ENCODE measurements at regions not wholly inside any gene's neighbourhood (a gene's known extent, or its start where the extent isn't known, plus 50 kb on each side); places are given as distances from the start of the nearest gene placed in this dataset.

DNA sequence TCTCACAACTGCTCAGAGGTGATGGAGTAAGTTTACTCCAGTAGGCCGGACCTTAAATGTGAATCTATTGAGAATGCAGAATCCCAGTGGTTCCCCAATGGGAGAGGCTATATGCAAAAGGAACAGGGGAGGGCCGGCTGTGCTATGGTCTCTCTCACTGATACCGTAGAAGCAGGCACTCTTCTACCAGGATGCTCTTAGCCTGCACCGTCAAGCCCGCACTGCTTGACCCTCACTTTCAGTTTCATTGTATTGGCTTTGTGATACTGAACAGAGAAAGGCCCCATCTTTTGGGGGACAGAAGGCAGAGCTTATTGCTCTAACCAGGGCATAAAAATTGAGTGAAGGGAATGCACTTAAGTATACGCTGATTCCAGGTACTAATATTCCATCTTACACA, 615.0 kb upstream of the RGMB start:
- no peak overlapping the region for H2BK15ac ChIP-seq (ENCODE audit: low read depth, low read length)
- no peak overlapping the region for H3K14ac ChIP-seq (replicated peaks; ENCODE audit: low read depth, low read length)
- H4K91ac ChIP-seq (ENCODE audit: insufficient read depth, low read depth, low read length), result no peak overlapping the region
- H3K4ac ChIP-seq (ENCODE audit: low read depth, low read length), result no peak overlapping the region
- no peak overlapping the region for H2BK5ac ChIP-seq (ENCODE audit: low read depth, low read length, poor library complexity, severe bottlenecking)
- in situ Hi-C loops (cut with MboI; ENCODE audit: low sequenced_read_pairs) (no loop called here), dilution Hi-C loops (cut with HindIII; ENCODE audit: low sequenced_read_pairs, unreplicated experiment) (no loop called here), intact Hi-C loops (cut with micrococcal nuclease) (no loop called here)
- no peak for DNase-seq
- H3K23ac ChIP-seq (ENCODE audit: low read depth, low read length), result no peak overlapping the region
- no peak overlapping the region for H3K4me2 ChIP-seq (ENCODE audit: low read depth, low read length)
- no peak overlapping the region for H2BK20ac ChIP-seq (ENCODE audit: low read depth, low read length)
- ATAC-seq (ENCODE audit: low read depth), result no peak
- no peak overlapping the region for H4K5ac ChIP-seq (ENCODE audit: low read depth, low read length)
- H3K9me1 ChIP-seq (ENCODE audit: insufficient read depth, low read length), result no peaks in the 10 kb centered on the region
- no peaks in the 10 kb centered on the region for H4K20me1 ChIP-seq (ENCODE audit: insufficient read depth, low read length)
- H3K56ac ChIP-seq (ENCODE audit: extremely low read depth, insufficient read depth, low read length), result no peak overlapping the region
- no peak overlapping the region for H3K18ac ChIP-seq (ENCODE audit: low read depth, low read length)
- H3K79me1 ChIP-seq (ENCODE audit: low read depth in 1 of 2, low read length in 2 of 2), result no peaks in the 10 kb centered on the region
- H3K9me3 ChIP-seq (ENCODE audit: control insufficient read depth, insufficient read depth, low read length), result no peaks in the 10 kb centered on the region
- no peak overlapping the region for H3K4me3 ChIP-seq (ENCODE audit: insufficient read depth, low read depth, low read length)
- H2AK9ac ChIP-seq (replicated peaks; ENCODE audit: low read depth, low read length, poor library complexity), result no peak overlapping the region
- no TSS peak for BruUV-seq (replicated peaks)
- H3K27me3 ChIP-seq (ENCODE audit: control insufficient read depth, insufficient read depth, low read length), result no peaks in the 10 kb centered on the region
- TF ChIP-seq FOS (IDR thresholded peaks at IDR 0.05; ENCODE audit: low read depth, low read length) (no peak), CHD1 (IDR thresholded peaks at IDR 0.05; ENCODE audit: low read depth, low read length) (no peak), SMC3 (IDR thresholded peaks at IDR 0.05; ENCODE audit: low read depth, low read length) (no peak), MAFK (IDR thresholded peaks at IDR 0.05; ENCODE audit: low read depth, low read length) (no peak), CEBPB (IDR thresholded peaks at IDR 0.05; ENCODE audit: low read depth, low read length) (no peak), MAZ (IDR thresholded peaks at IDR 0.05; ENCODE audit: borderline replicate concordance, low read depth, low read length) (no peak), BHLHE40 (IDR thresholded peaks at IDR 0.05; ENCODE audit: low read depth, low read length) (no peak), POLR2A (IDR thresholded peaks at IDR 0.05; ENCODE audit: low read depth, low read length) (no peak), RFX5 (IDR thresholded peaks at IDR 0.05; ENCODE audit: low read depth, low read length) (no peak), MXI1 (IDR thresholded peaks at IDR 0.05; ENCODE audit: borderline replicate concordance, low read depth, low read length) (no peak), NFE2L2 (IDR thresholded peaks at IDR 0.05; ENCODE audit: low read depth, low read length) (no peak), RCOR1 (IDR thresholded peaks at IDR 0.05; ENCODE audit: insufficient replicate concordance, low read length) (no peak), RAD21 (IDR thresholded peaks at IDR 0.05; ENCODE audit: low read length) (no peak)
- TF ChIP-seq, protein P1, sequence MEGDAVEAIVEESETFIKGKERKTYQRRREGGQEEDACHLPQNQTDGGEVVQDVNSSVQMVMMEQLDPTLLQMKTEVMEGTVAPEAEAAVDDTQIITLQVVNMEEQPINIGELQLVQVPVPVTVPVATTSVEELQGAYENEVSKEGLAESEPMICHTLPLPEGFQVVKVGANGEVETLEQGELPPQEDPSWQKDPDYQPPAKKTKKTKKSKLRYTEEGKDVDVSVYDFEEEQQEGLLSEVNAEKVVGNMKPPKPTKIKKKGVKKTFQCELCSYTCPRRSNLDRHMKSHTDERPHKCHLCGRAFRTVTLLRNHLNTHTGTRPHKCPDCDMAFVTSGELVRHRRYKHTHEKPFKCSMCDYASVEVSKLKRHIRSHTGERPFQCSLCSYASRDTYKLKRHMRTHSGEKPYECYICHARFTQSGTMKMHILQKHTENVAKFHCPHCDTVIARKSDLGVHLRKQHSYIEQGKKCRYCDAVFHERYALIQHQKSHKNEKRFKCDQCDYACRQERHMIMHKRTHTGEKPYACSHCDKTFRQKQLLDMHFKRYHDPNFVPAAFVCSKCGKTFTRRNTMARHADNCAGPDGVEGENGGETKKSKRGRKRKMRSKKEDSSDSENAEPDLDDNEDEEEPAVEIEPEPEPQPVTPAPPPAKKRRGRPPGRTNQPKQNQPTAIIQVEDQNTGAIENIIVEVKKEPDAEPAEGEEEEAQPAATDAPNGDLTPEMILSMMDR (conservative IDR thresholded peaks at IDR 0.05; ENCODE audit: low read depth, low read length), result no peak
- TF ChIP-seq, protein P2, sequence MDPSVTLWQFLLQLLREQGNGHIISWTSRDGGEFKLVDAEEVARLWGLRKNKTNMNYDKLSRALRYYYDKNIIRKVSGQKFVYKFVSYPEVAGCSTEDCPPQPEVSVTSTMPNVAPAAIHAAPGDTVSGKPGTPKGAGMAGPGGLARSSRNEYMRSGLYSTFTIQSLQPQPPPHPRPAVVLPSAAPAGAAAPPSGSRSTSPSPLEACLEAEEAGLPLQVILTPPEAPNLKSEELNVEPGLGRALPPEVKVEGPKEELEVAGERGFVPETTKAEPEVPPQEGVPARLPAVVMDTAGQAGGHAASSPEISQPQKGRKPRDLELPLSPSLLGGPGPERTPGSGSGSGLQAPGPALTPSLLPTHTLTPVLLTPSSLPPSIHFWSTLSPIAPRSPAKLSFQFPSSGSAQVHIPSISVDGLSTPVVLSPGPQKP (IDR thresholded peaks at IDR 0.05; ENCODE audit: borderline replicate concordance, low read depth, low read length), result no peak
- TF ChIP-seq, protein P3, sequence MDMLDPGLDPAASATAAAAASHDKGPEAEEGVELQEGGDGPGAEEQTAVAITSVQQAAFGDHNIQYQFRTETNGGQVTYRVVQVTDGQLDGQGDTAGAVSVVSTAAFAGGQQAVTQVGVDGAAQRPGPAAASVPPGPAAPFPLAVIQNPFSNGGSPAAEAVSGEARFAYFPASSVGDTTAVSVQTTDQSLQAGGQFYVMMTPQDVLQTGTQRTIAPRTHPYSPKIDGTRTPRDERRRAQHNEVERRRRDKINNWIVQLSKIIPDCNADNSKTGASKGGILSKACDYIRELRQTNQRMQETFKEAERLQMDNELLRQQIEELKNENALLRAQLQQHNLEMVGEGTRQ (IDR thresholded peaks at IDR 0.05; ENCODE audit: low read depth, low read length), result no peak
- no peak overlapping the region for H3K27ac ChIP-seq (ENCODE audit: insufficient read depth, low read length)
- no peaks in the 10 kb centered on the region for H3K4me1 ChIP-seq (ENCODE audit: control insufficient read depth, insufficient read depth, low read length)
- no peak overlapping the region for H3K9ac ChIP-seq (ENCODE audit: low read depth, low read length)
- ChIA-PET POLR2A (ENCODE audit: unreplicated experiment) (no interaction called here), CTCF (interaction anchor here (1.2 kb wide), 1 partner anchor 10 kb away, joined by 3 read pairs; no protein-coding TSS in a partner anchor)
- no peak overlapping the region for H4K8ac ChIP-seq (ENCODE audit: low read depth in 2 of 2, low read length in 2 of 2)
- H2AFZ ChIP-seq (replicated peaks; ENCODE audit: low read length, poor library complexity), result no peak overlapping the region
- no peaks in the 10 kb centered on the region for H3K36me3 ChIP-seq (ENCODE audit: control insufficient read depth, insufficient read depth, low read length)
- 86% methylated on average over 2 of the region's 6 CpGs; no CpG with 5 or more reads in 1 of the 2 experiments for WGBS, 2 experiments (ENCODE audit: extremely low coverage in 2 of 2, insufficient read length in 1 of 2)
- H2AK5ac ChIP-seq (ENCODE audit: low read depth, low read length), result no peak overlapping the region
- H2BK120ac ChIP-seq (ENCODE audit: low read depth, low read length), result no peak overlapping the region
